K562 (cell line): ENCODE measurements at regions not wholly inside any gene's neighbourhood (a gene's known extent, or its start where the extent isn't known, plus 50 kb on each side); places are given as distances from the start of the nearest gene placed in this dataset.
A peak's percentile ranks its signal among the peaks of the same experiment; 100 is the strongest.

Experiments used
- CBX8 ChIP-seq: fragments of 200-600 bp; sonication (generic); IDR thresholded peaks from 2 replicates; pipeline ENCODE4 v1.6.1; 2012; ENCODE audit warnings: borderline replicate concordance, mixed run types, low read depth, mild to moderate bottlenecking, moderate library complexity, mixed read lengths, low read length, control low read depth, inconsistent platforms; ENCODE audit not compliant: poor library complexity, severe bottlenecking; ENCODE audit errors: extremely low read depth
- DMBX1 ChIP-seq: fragments of 250-450 bp; sonication (Bioruptor Pico); IDR thresholded peaks from 2 replicates; pipeline ENCODE4 v1.8.0; 2022; ENCODE audit warnings: inconsistent platforms, mild to moderate bottlenecking, moderate library complexity, borderline replicate concordance
- DNMT1 ChIP-seq: fragments of 450-650 bp; IDR thresholded peaks from 2 replicates; pipeline ENCODE4 v1.6.1; 2016; ENCODE audit warnings: antibody characterized with exemption, mild to moderate bottlenecking
- ERF ChIP-seq: fragments of 450-650 bp; formaldehyde crosslinking; IDR thresholded peaks from 2 replicates; pipeline ENCODE4 v1.4.0; 2020; ENCODE audit warnings: mild to moderate bottlenecking, mixed read lengths
- FOXJ3 ChIP-seq: sonication (generic); formaldehyde crosslinking; IDR thresholded peaks from 2 replicates; pipeline ENCODE4 v1.4.0; 2020; ENCODE audit warnings: mild to moderate bottlenecking, missing genetic modification reagents
- FOXM1 ChIP-seq, 2 experiments: fragments of 450-650 bp in 1 of 2; sonication (generic) in 1 of 2; formaldehyde crosslinking in 1 of 2; IDR thresholded peaks; 2 replicates each; pipeline versions ENCODE4 v1.6.1 to v1.9.0; 2017 to 2022; ENCODE audit warnings: low read depth in 2 of 2, mild to moderate bottlenecking in 2 of 2, missing genetic modification reagents in 1 of 2, moderate library complexity in 1 of 2
- KAT8 ChIP-seq: fragments of 450-650 bp; IDR thresholded peaks from 2 replicates; pipeline ENCODE4 v1.6.1; 2016; ENCODE audit warnings: low read depth, mild to moderate bottlenecking
- KLF16 ChIP-seq: IDR thresholded peaks from 2 replicates; pipeline ENCODE4 v1.6.1; 2016; ENCODE audit warnings: antibody characterized with exemption
- LARP7 ChIP-seq: fragments of 450-650 bp; IDR thresholded peaks from 2 replicates; pipeline ENCODE4 v1.6.1; 2016
- MAFG ChIP-seq: fragments of 450-650 bp; conservative IDR thresholded peaks from 2 replicates; pipeline ENCODE4 v1.6.1; 2016; ENCODE audit warnings: missing genetic modification characterization, missing compliant biosample characterization
- MTA1 ChIP-seq: fragments of 450-650 bp; IDR thresholded peaks from 2 replicates; pipeline ENCODE4 v1.6.1; 2017; ENCODE audit warnings: borderline replicate concordance
- POLR2A ChIP-seq: fragments of 450-650 bp; conservative IDR thresholded peaks from 2 replicates; pipeline ENCODE4 v1.6.1; 2016
- RAD21 ChIP-seq, 2 experiments: fragments of 250-450 bp in 1 of 2; fragments of 450-650 bp in 1 of 2; sonication (Bioruptor Pico) in 1 of 2; formaldehyde crosslinking in 1 of 2; IDR thresholded peaks in 1 of 2; conservative IDR thresholded peaks in 1 of 2; 2 replicates each; pipeline versions ENCODE4 v1.4.0 to v1.8.0; 2020 to 2022; ENCODE audit warnings: mild to moderate bottlenecking in 2 of 2, moderate library complexity in 1 of 2
- RAD51 ChIP-seq: fragments of 450-650 bp; IDR thresholded peaks from 2 replicates; pipeline ENCODE4 v1.7.1; 2016; ENCODE audit warnings: low read depth, mild to moderate bottlenecking, borderline replicate concordance
- SIN3B ChIP-seq: fragments of 450-650 bp; IDR thresholded peaks from 2 replicates; pipeline ENCODE4 v1.6.1; 2017; ENCODE audit warnings: low read depth, mild to moderate bottlenecking, moderate library complexity
- TCFL5 ChIP-seq: fragments of 250-450 bp; sonication (Bioruptor Pico); conservative IDR thresholded peaks from 2 replicates; pipeline ENCODE4 v1.6.1; 2021; ENCODE audit warnings: mild to moderate bottlenecking, moderate library complexity, matching md5 sums
- ZEB2 ChIP-seq: fragments of 450-650 bp; IDR thresholded peaks from 2 replicates; pipeline ENCODE4 v1.6.1; 2016
- ZFPM2 ChIP-seq: fragments of 250-450 bp; sonication (Bioruptor Pico); IDR thresholded peaks from 2 replicates; pipeline ENCODE4 v1.5.1; 2022; ENCODE audit warnings: mild to moderate bottlenecking
- ZNF354B ChIP-seq: fragments of 250-450 bp; sonication (Bioruptor Pico); IDR thresholded peaks from 2 replicates; pipeline ENCODE4 v1.4.0; 2020
- ZNF436 ChIP-seq: fragments of 250-450, 450-650 bp; sonication (Bioruptor Pico); formaldehyde crosslinking; IDR thresholded peaks from 2 replicates; pipeline ENCODE4 v1.7.0; 2020; ENCODE audit warnings: mild to moderate bottlenecking
- ZNF449 ChIP-seq: fragments of 250-450 bp; sonication (Bioruptor Pico); IDR thresholded peaks from 2 replicates; pipeline ENCODE4 v1.8.0; 2022; ENCODE audit warnings: moderate library complexity, mild to moderate bottlenecking, inconsistent platforms
- ZNF639 ChIP-seq, 2 experiments: fragments of 200-800 bp in 1 of 2; sonication (Bioruptor generic) in 1 of 2; sonication (generic) in 1 of 2; formaldehyde crosslinking in 1 of 2; IDR thresholded peaks in 1 of 2; conservative IDR thresholded peaks in 1 of 2; 2 replicates each; pipeline versions ENCODE4 v1.5.0 to v1.6.1; 2016 to 2020; ENCODE audit warnings: missing compliant biosample characterization in 1 of 2, missing genetic modification characterization in 1 of 2, missing genetic modification reagents in 1 of 2
- TF ChIP-seq, protein P1 (sequence below): sonication (generic); formaldehyde crosslinking; IDR thresholded peaks from 2 replicates; pipeline ENCODE4 v1.8.1; 2023; ENCODE audit warnings: mild to moderate bottlenecking, missing genetic modification reagents
- TF ChIP-seq, protein P2 (sequence below): sonication (generic); formaldehyde crosslinking; IDR thresholded peaks from 2 replicates; pipeline ENCODE4 v1.5.0; 2020; ENCODE audit warnings: missing genetic modification reagents

GRCh38 chr6:137707590-137708360 is 159.3 kb upstream of the TNFAIP3 start (continued):
- TF ChIP-seq, protein P1, sequence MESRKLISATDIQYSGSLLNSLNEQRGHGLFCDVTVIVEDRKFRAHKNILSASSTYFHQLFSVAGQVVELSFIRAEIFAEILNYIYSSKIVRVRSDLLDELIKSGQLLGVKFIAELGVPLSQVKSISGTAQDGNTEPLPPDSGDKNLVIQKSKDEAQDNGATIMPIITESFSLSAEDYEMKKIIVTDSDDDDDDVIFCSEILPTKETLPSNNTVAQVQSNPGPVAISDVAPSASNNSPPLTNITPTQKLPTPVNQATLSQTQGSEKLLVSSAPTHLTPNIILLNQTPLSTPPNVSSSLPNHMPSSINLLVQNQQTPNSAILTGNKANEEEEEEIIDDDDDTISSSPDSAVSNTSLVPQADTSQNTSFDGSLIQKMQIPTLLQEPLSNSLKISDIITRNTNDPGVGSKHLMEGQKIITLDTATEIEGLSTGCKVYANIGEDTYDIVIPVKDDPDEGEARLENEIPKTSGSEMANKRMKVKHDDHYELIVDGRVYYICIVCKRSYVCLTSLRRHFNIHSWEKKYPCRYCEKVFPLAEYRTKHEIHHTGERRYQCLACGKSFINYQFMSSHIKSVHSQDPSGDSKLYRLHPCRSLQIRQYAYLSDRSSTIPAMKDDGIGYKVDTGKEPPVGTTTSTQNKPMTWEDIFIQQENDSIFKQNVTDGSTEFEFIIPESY (CRISPR knock-in tag): no peak
- TF ChIP-seq TCFL5 (CRISPR knock-in tag) (no peak), ERF (CRISPR knock-in tag) (0 out of 2 replicates have a peak, but pooled peaks have one; percentile 27), KLF16 (no peak), RAD21 (CRISPR knock-in tag; conservative IDR thresholded peaks at IDR 0.05 in 1 of 2, IDR thresholded peaks at IDR 0.05 in 1 of 2) (peak; percentile 98 to 99), ZNF436 (CRISPR knock-in tag) (no peak), DNMT1 (no peak), ZNF354B (CRISPR knock-in tag) (no peak), DMBX1 (CRISPR knock-in tag) (peak; percentile 60; the same call in 1 of the 2 replicates), POLR2A (no peak), RAD51 (no peak), KAT8 (no peak), ZNF639 (CRISPR knock-in tag; conservative IDR thresholded peaks at IDR 0.05 in 1 of 2, IDR thresholded peaks at IDR 0.05 in 1 of 2) (no peak), ZFPM2 (no peak), MAFG (tag) (peak; percentile 27; the same call in 1 of the 2 replicates), CBX8 (no peak), ZEB2 (peak; percentile 58; the same call in 1 of the 2 replicates), FOXJ3 (CRISPR knock-in tag) (no peak), ZNF449 (CRISPR knock-in tag) (peak; percentile 52; the same call in 1 of the 2 replicates), FOXM1 (IDR thresholded peaks at IDR 0.05; ENCODE audit: low read depth) (peak; percentile 37; the same call in 1 of the 2 replicates), FOXM1 (CRISPR knock-in tag; IDR thresholded peaks at IDR 0.05; ENCODE audit: low read depth) (no peak), MTA1 (peak; percentile 73), LARP7 (no peak), SIN3B (no peak)
- TF ChIP-seq, protein P2, sequence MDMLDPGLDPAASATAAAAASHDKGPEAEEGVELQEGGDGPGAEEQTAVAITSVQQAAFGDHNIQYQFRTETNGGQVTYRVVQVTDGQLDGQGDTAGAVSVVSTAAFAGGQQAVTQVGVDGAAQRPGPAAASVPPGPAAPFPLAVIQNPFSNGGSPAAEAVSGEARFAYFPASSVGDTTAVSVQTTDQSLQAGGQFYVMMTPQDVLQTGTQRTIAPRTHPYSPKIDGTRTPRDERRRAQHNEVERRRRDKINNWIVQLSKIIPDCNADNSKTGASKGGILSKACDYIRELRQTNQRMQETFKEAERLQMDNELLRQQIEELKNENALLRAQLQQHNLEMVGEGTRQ: no peak
